ELR (cell line): ENCODE measurements at regions not wholly inside any gene's neighbourhood (a gene's known extent, or its start where the extent isn't known, plus 50 kb on each side); places are given as distances from the start of the nearest gene placed in this dataset.
A peak's percentile ranks its signal among the peaks of the same experiment; 100 is the strongest.

ENCODE experiments used
- DNase-seq: peaks from one replicate; pipeline ENCODE4 v3.0.0-alpha.2; 2015; ENCODE audit warnings: low read depth

GRCh38 chr3:16114429-16114828 lies 60.1 kb upstream of the GALNT15 start:
- DNase-seq = no peak

GRCh38 chr3:16114930-16115329 lies 59.5 kb upstream of the GALNT15 start:
- no peak for DNase-seq

- no peak for DNase-seq
Observed at GRCh38 chr3:16118396-16118795, 56.1 kb upstream of the GALNT15 start.

GRCh38 chr3:16119887-16120286 lies 54.6 kb upstream of the GALNT15 start:
- no peak for DNase-seq

- DNase-seq = no peak
Observed at GRCh38 chr3:16121391-16121790, 53.1 kb upstream of the GALNT15 start.

- no peak for DNase-seq
Observed at GRCh38 chr3:16122155-16122554, 52.3 kb upstream of the GALNT15 start.

GRCh38 chr3:16122661-16123060 lies 51.8 kb upstream of the GALNT15 start:
- peak; percentile 37 for DNase-seq

GRCh38 chr3:16124636-16125035 lies 49.8 kb upstream of the GALNT15 start:
- peak; percentile 97 for DNase-seq
